ENCODE measurements at regions not wholly inside any gene's neighbourhood (a gene's known extent, or its start where the extent isn't known, plus 50 kb on each side); places are given as distances from the start of the nearest gene placed in this dataset.

GRCh38 chrX:39525758-39526157 lies 572.0 kb downstream of the BCOR start:
- no peak for DNase-seq
- no peak overlapping the region for H3K4me3 Mint-ChIP-seq
- CTCF ChIA-PET, result no interaction called here
- no peaks in the 10 kb centered on the region for H3K36me3 Mint-ChIP-seq (ENCODE audit: low read depth)
- H3K4me1 Mint-ChIP-seq, result no peaks in the 10 kb centered on the region
- no peak for ATAC-seq (ENCODE audit: low read depth)
- POLR2A ChIA-PET, result no interaction called here
- TF ChIP-seq CTCF (IDR thresholded peaks at IDR 0.05), result no peak
- no peaks in the 10 kb centered on the region for H3K9me3 Mint-ChIP-seq
- no peak overlapping the region for H3K27ac Mint-ChIP-seq
- H3K27me3 Mint-ChIP-seq, result peaks cover under 1% of the 10 kb centered on the region
- intact Hi-C loops (cut with micrococcal nuclease), result no loop called here

GRCh38 chrX:39527025-39527424 lies 570.7 kb downstream of the BCOR start:
- DNase-seq, result no peak
- no peak for ATAC-seq (ENCODE audit: low read depth)

GRCh38 chrX:39528161-39528916 lies 569.4 kb downstream of the BCOR start:
- POLR2A ChIA-PET, result no interaction called here
- peaks cover 2% of the 10 kb centered on the region for H3K9me3 Mint-ChIP-seq
- intact Hi-C loops (cut with micrococcal nuclease), result no loop called here
- no peak for ATAC-seq (ENCODE audit: low read depth)
- CTCF ChIA-PET, result no interaction called here
- no peaks in the 10 kb centered on the region for H3K4me1 Mint-ChIP-seq
- H3K4me3 Mint-ChIP-seq, result no peak overlapping the region
- H3K27ac Mint-ChIP-seq, result no peak overlapping the region
- H3K27me3 Mint-ChIP-seq, result no peaks in the 10 kb centered on the region
- no peaks in the 10 kb centered on the region for H3K36me3 Mint-ChIP-seq (ENCODE audit: low read depth)
- no peak for TF ChIP-seq CTCF (IDR thresholded peaks at IDR 0.05)
- no peak for DNase-seq

More at GRCh38 chrX:39527025-39527424, 570.7 kb downstream of the BCOR start:
- Mint-ChIP-seq H3K27ac (no peak overlapping the region), H3K36me3 (ENCODE audit: low read depth) (no peaks in the 10 kb centered on the region), H3K4me1 (no peaks in the 10 kb centered on the region), H3K27me3 (no peaks in the 10 kb centered on the region), H3K4me3 (no peak overlapping the region), H3K9me3 (peaks cover 1% of the 10 kb centered on the region)
- POLR2A ChIA-PET, result no interaction called here
- CTCF ChIA-PET, result no interaction called here
- intact Hi-C loops (cut with micrococcal nuclease), result no loop called here
- no peak for TF ChIP-seq CTCF (IDR thresholded peaks at IDR 0.05)

GRCh38 chrX:39532761-39533160 lies 565.0 kb downstream of the BCOR start:
- Mint-ChIP-seq H3K4me3 (no peak overlapping the region), H3K9me3 (peaks cover 2% of the 10 kb centered on the region), H3K27me3 (peaks cover 11% of the 10 kb centered on the region), H3K27ac (no peak overlapping the region), H3K4me1 (no peaks in the 10 kb centered on the region), H3K36me3 (ENCODE audit: low read depth) (no peaks in the 10 kb centered on the region)
- POLR2A ChIA-PET, result interaction anchor here (0.6 kb wide), 1 partner anchor 644 kb away, joined by 11 read pairs; no protein-coding TSS in a partner anchor
- CTCF ChIA-PET, result no interaction called here
- no peak for TF ChIP-seq CTCF (IDR thresholded peaks at IDR 0.05)
- no peak for DNase-seq
- no peak for ATAC-seq (ENCODE audit: low read depth)
- intact Hi-C loops (cut with micrococcal nuclease), result no loop called here

GRCh38 chrX:39534949-39535348 lies 562.8 kb downstream of the BCOR start:
- no peak for TF ChIP-seq CTCF (IDR thresholded peaks at IDR 0.05)
- peaks cover 2% of the 10 kb centered on the region for H3K9me3 Mint-ChIP-seq
- CTCF ChIA-PET, result no interaction called here
- no peak overlapping the region for H3K27ac Mint-ChIP-seq
- POLR2A ChIA-PET, result no interaction called here
- no peaks in the 10 kb centered on the region for H3K36me3 Mint-ChIP-seq (ENCODE audit: low read depth)
- intact Hi-C loops (cut with micrococcal nuclease), result no loop called here
- no peak for ATAC-seq (ENCODE audit: low read depth)
- DNase-seq, result no peak
- no peaks in the 10 kb centered on the region for H3K4me1 Mint-ChIP-seq
- H3K27me3 Mint-ChIP-seq, result peaks cover 14% of the 10 kb centered on the region
- H3K4me3 Mint-ChIP-seq, result no peak overlapping the region
